GM23338 (cell line): ENCODE measurements at regions not wholly inside any gene's neighbourhood (a gene's known extent, or its start where the extent isn't known, plus 50 kb on each side); places are given as distances from the start of the nearest gene placed in this dataset.

Source experiments
- CREB1 ChIP-seq: fragments of 250-450 bp; sonication (Bioruptor Pico); IDR thresholded peaks from 2 replicates; pipeline ENCODE4 v1.5.0; 2020; ENCODE audit warnings: low read depth, mild to moderate bottlenecking, moderate library complexity
- CTCF ChIP-seq, 2 experiments: fragments of 200-600 bp in 1 of 2; sonication (generic) in 1 of 2; conservative IDR thresholded peaks; 2 replicates each; pipeline versions ENCODE4 v1.5.1 to v1.6.1; 2016 to 2017; ENCODE audit warnings: antibody characterized with exemption in 2 of 2, low read depth in 2 of 2, mild to moderate bottlenecking in 2 of 2, moderate library complexity in 1 of 2
- EZH2 ChIP-seq: fragments of 200-600 bp; sonication (generic); IDR thresholded peaks from one replicate; pipeline ENCODE4 v1.8.0; 2017; ENCODE audit warnings: antibody characterized with exemption, mild to moderate bottlenecking, low read depth; ENCODE audit not compliant: unreplicated experiment
- EZH2phosphoT487 ChIP-seq: fragments of 200-600 bp; sonication (generic); IDR thresholded peaks from one replicate; pipeline ENCODE4 v1.8.1; 2018; ENCODE audit warnings: antibody characterized with exemption; ENCODE audit not compliant: unreplicated experiment
- NANOG ChIP-seq: IDR thresholded peaks from 2 replicates; pipeline ENCODE4 v1.6.1; 2016; ENCODE audit warnings: antibody characterized with exemption, borderline replicate concordance
- POLR2AphosphoS5 ChIP-seq: IDR thresholded peaks from 2 replicates; pipeline ENCODE4 v1.6.1; 2016; ENCODE audit warnings: antibody characterized with exemption, low read depth
- REST ChIP-seq: IDR thresholded peaks from one replicate; pipeline ENCODE4 v1.6.1; 2018; ENCODE audit warnings: antibody characterized with exemption; ENCODE audit not compliant: unreplicated experiment
- STAT1 ChIP-seq: IDR thresholded peaks from one replicate; pipeline ENCODE4 v1.6.1; 2016; ENCODE audit warnings: antibody characterized with exemption; ENCODE audit not compliant: unreplicated experiment
- ZNF114 ChIP-seq: fragments of 250-450 bp; sonication (Bioruptor Pico); IDR thresholded peaks from 2 replicates; pipeline ENCODE4 v1.5.0; 2020; ENCODE audit warnings: mild to moderate bottlenecking, moderate library complexity
- TF ChIP-seq, protein P1 (sequence below): IDR thresholded peaks from 2 replicates; pipeline ENCODE4 v1.6.1; 2016; ENCODE audit warnings: antibody characterized with exemption

- TF ChIP-seq CTCF (conservative IDR thresholded peaks at IDR 0.05; ENCODE audit: low read depth in 2 of 2) (peak in 1 of 2 experiments; percentile 38; a peak in 2 of 4 replicates), CREB1 (CRISPR knock-in tag) (no peak), EZH2 (no peak), ZNF114 (no peak), POLR2AphosphoS5 (no peak), REST (no peak), STAT1 (no peak), EZH2phosphoT487 (no peak), NANOG (no peak)
- TF ChIP-seq, protein P1, sequence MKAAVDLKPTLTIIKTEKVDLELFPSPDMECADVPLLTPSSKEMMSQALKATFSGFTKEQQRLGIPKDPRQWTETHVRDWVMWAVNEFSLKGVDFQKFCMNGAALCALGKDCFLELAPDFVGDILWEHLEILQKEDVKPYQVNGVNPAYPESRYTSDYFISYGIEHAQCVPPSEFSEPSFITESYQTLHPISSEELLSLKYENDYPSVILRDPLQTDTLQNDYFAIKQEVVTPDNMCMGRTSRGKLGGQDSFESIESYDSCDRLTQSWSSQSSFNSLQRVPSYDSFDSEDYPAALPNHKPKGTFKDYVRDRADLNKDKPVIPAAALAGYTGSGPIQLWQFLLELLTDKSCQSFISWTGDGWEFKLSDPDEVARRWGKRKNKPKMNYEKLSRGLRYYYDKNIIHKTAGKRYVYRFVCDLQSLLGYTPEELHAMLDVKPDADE, result no peak
These were observed 860.4 kb upstream of the CRIM1 start for GRCh38 chr2:35495182-35495581.
